HG03520 (cell line): ENCODE measurements at regions not wholly inside any gene's neighbourhood (a gene's known extent, or its start where the extent isn't known, plus 50 kb on each side); places are given as distances from the start of the nearest gene placed in this dataset.

ENCODE experiments used
- ATAC-seq: cut with Tn5 transposase; IDR thresholded peaks from one replicate; pipeline ENCODE4 v1.9.1; 2021; ENCODE audit warnings: mild to moderate bottlenecking, moderate library complexity; ENCODE audit not compliant: unreplicated experiment

GRCh38 chr2:234286956-234287355, 209.9 kb downstream of the ARL4C start:
- no peak for ATAC-seq

- ATAC-seq, result no peak
Measured at GRCh38 chr2:234286118-234286598, 210.7 kb downstream of the ARL4C start.

GRCh38 chr2:234285541-234285940, 211.3 kb downstream of the ARL4C start:
- ATAC-seq, result no peak

- ATAC-seq, result no peak
Measured at GRCh38 chr2:234279637-234280036, 217.2 kb downstream of the ARL4C start.

- no peak for ATAC-seq
Measured at GRCh38 chr2:234278556-234279255, 218.2 kb downstream of the ARL4C start.

- no peak for ATAC-seq
Measured at GRCh38 chr2:234275515-234275914, 221.4 kb downstream of the ARL4C start.

- ATAC-seq, result no peak
Measured at GRCh38 chr2:234273887-234274584, 222.8 kb downstream of the ARL4C start.

- ATAC-seq, result no peak
Measured at GRCh38 chr2:234272069-234272850, 221.8 kb downstream of the SPP2 start.

- no peak for ATAC-seq
Measured at GRCh38 chr2:234271338-234271737, 220.8 kb downstream of the SPP2 start.

- ATAC-seq, result no peak
Measured at GRCh38 chr2:234269769-234270204, 219.3 kb downstream of the SPP2 start.

- no peak for ATAC-seq
Measured at GRCh38 chr2:234267534-234267933, 217.0 kb downstream of the SPP2 start.

GRCh38 chr2:234266952-234267351, 216.4 kb downstream of the SPP2 start:
- no peak for ATAC-seq

- no peak for ATAC-seq
Measured at GRCh38 chr2:234265206-234265605, 214.7 kb downstream of the SPP2 start.

GRCh38 chr2:234261736-234262135, 211.2 kb downstream of the SPP2 start:
- ATAC-seq, result no peak

GRCh38 chr2:234259440-234259839, 208.9 kb downstream of the SPP2 start:
- ATAC-seq, result no peak

- no peak for ATAC-seq
Measured at GRCh38 chr2:234258562-234259141, 208.2 kb downstream of the SPP2 start.

- no peak for ATAC-seq
Measured at GRCh38 chr2:234257859-234258561, 207.5 kb downstream of the SPP2 start.

GRCh38 chr2:234256516-234256915, 206.0 kb downstream of the SPP2 start:
- ATAC-seq, result no peak

- no peak for ATAC-seq
Measured at GRCh38 chr2:234254783-234255521, 204.4 kb downstream of the SPP2 start.

GRCh38 chr2:234252772-234253171, 202.3 kb downstream of the SPP2 start:
- ATAC-seq, result no peak
